Thyroid gland (tissue), 4 donors: ENCODE measurements at regions not wholly inside any gene's neighbourhood (a gene's known extent, or its start where the extent isn't known, plus 50 kb on each side); places are given as distances from the start of the nearest gene placed in this dataset.

Experiments
- DNase-seq, 2 donors: peaks; one replicate each; pipeline ENCODE4 v3.0.0-alpha.2; 2019
- H3K27ac ChIP-seq, 3 donors: fragments of 200-600 bp; sonication (generic); 1 replicate in 2 of 3; 2 replicates in 1 of 3; pipeline ENCODE4 v1.5.1; 2016 to 2019; ENCODE audit warnings: mild to moderate bottlenecking in 1 of 3, moderate library complexity in 1 of 3
- H3K27me3 ChIP-seq: fragments of 200-600 bp; sonication (generic); one replicate; pipeline ENCODE4 v1.5.1; 2019
- H3K36me3 ChIP-seq, 2 donors: fragments of 200-600 bp; sonication (generic); one replicate each; pipeline ENCODE4 v1.5.1; 2016 to 2019
- H3K4me1 ChIP-seq, 2 donors: fragments of 200-600 bp; sonication (generic); one replicate each; pipeline ENCODE4 v1.5.1; 2017 to 2019
- H3K4me3 ChIP-seq, 3 donors: fragments of 200-600 bp; sonication (generic); replicated peaks in 1 of 3; 1 replicate in 2 of 3; 2 replicates in 1 of 3; pipeline ENCODE4 v1.5.1; 2016; ENCODE audit warnings: mild to moderate bottlenecking in 1 of 3
- H3K9me3 ChIP-seq: fragments of 200-600 bp; sonication (generic); one replicate; pipeline ENCODE4 v1.5.1; 2017
- CTCF ChIP-seq, 6 experiments: fragments of 200-600 bp in 3 of 6; fragments of 450-650 bp in 3 of 6; sonication (generic) in 3 of 6; IDR thresholded peaks; one replicate each; pipeline ENCODE4 v1.5.1; 2016 to 2019; ENCODE audit warnings: antibody characterized with exemption in 6 of 6, mild to moderate bottlenecking in 2 of 6, inconsistent platforms in 1 of 6, moderate library complexity in 1 of 6
- POLR2A ChIP-seq, 2 donors: fragments of 450-650 bp; IDR thresholded peaks; one replicate each; pipeline ENCODE4 v1.6.1; 2017; ENCODE audit warnings: antibody characterized with exemption in 2 of 2, mild to moderate bottlenecking in 2 of 2, moderate library complexity in 1 of 2
- WGBS, 2 donors: methylation state at CpG; one replicate each; pipeline ENCODE4 v1.1.5; 2017; 5-methylcytosine and 5-hydroxymethylcytosine counted together
- intact Hi-C: fragments of 100-400 bp; cut with DNase I; formaldehyde crosslinking; loops from one replicate; pipeline ENCODE4 v1.15.1; 2023

- Histone ChIP-seq H3K4me3 (no peak overlapping the region), H3K9me3 (no peaks in the 10 kb centered on the region), H3K36me3 (no peaks in the 10 kb centered on the region), H3K4me1 (peaks cover 5 to 7% of the 10 kb centered on the region in 2 donors), H3K27me3 (no peaks in the 10 kb centered on the region), H3K27ac (no peak overlapping the region)
- intact Hi-C loops: no loop called here
- TF ChIP-seq CTCF (IDR thresholded peaks at IDR 0.05) (no peak), POLR2A (IDR thresholded peaks at IDR 0.05) (no peak)
- no peak for DNase-seq
- 72 to 79% methylated on average over 3 of the region's 3 CpGs for WGBS, 2 donors
These were observed 98.9 kb downstream of the PRLHR start for GRCh38 chr10:118496525-118496924.

- intact Hi-C loops: no loop called here
- no peak for TF ChIP-seq POLR2A (IDR thresholded peaks at IDR 0.05)
- TF ChIP-seq CTCF (IDR thresholded peaks at IDR 0.05): no peak
- Histone ChIP-seq H3K27ac (no peak overlapping the region), H3K36me3 (no peaks in the 10 kb centered on the region), H3K27me3 (no peaks in the 10 kb centered on the region), H3K9me3 (no peaks in the 10 kb centered on the region), H3K4me3 (no peak overlapping the region), H3K4me1 (no peaks in the 10 kb centered on the region)
- DNase-seq: no peak
- WGBS, 2 donors: 76 to 94% methylated on average over 2 of the region's 2 CpGs
These were observed 99.9 kb downstream of the PRLHR start for GRCh38 chr10:118495499-118495898.

- intact Hi-C loops: no loop called here
These were observed 104.4 kb downstream of the PRLHR start for GRCh38 chr10:118491055-118491454.

GRCh38 chr10:118488710-118489497 is 106.5 kb downstream of the PRLHR start:
- H3K27ac ChIP-seq: no peak overlapping the region
- H3K9me3 ChIP-seq: no peaks in the 10 kb centered on the region
- intact Hi-C loops: no loop called here
- no peak for DNase-seq
- H3K4me1 ChIP-seq: no peaks in the 10 kb centered on the region
- WGBS, 2 donors: 77 to 79% methylated on average over 7 of the region's 7 CpGs
- H3K36me3 ChIP-seq: no peaks in the 10 kb centered on the region
- H3K27me3 ChIP-seq: no peaks in the 10 kb centered on the region
- H3K4me3 ChIP-seq: no peak overlapping the region
- TF ChIP-seq CTCF (IDR thresholded peaks at IDR 0.05) (no peak), POLR2A (IDR thresholded peaks at IDR 0.05) (no peak)

More at GRCh38 chr10:118491055-118491454, 104.4 kb downstream of the PRLHR start:
- WGBS, 2 donors: 17 to 35% methylated on average over 1 of the region's 1 CpG
- Histone ChIP-seq H3K27ac (no peak overlapping the region), H3K4me1 (no peaks in the 10 kb centered on the region), H3K9me3 (no peaks in the 10 kb centered on the region), H3K4me3 (no peak overlapping the region), H3K36me3 (no peaks in the 10 kb centered on the region), H3K27me3 (no peaks in the 10 kb centered on the region)
- TF ChIP-seq CTCF (IDR thresholded peaks at IDR 0.05) (no peak), POLR2A (IDR thresholded peaks at IDR 0.05) (no peak)
- DNase-seq: no peak

GRCh38 chr10:118485641-118486040 is 109.8 kb downstream of the PRLHR start:
- 92 to 96% methylated on average over 8 of the region's 8 CpGs for WGBS, 2 donors
- H3K4me3 ChIP-seq: no peak overlapping the region
- no peak for TF ChIP-seq POLR2A (IDR thresholded peaks at IDR 0.05)
- TF ChIP-seq CTCF (IDR thresholded peaks at IDR 0.05): no peak
- intact Hi-C loops: no loop called here
- no peaks in the 10 kb centered on the region for H3K9me3 ChIP-seq
- H3K27me3 ChIP-seq: no peaks in the 10 kb centered on the region
- DNase-seq: no peak
- no peaks in the 10 kb centered on the region for H3K4me1 ChIP-seq
- H3K27ac ChIP-seq: no peak overlapping the region
- no peaks in the 10 kb centered on the region for H3K36me3 ChIP-seq
